SKM-1 (cell line): ENCODE measurements at regions not wholly inside any gene's neighbourhood (a gene's known extent, or its start where the extent isn't known, plus 50 kb on each side); places are given as distances from the start of the nearest gene placed in this dataset.

Experiments used
- DNase-seq: peaks from one replicate; lab custom pipeline; 2025; ENCODE audit not compliant: unreplicated experiment; lab: John Stamatoyannopoulos, UW

DNA sequence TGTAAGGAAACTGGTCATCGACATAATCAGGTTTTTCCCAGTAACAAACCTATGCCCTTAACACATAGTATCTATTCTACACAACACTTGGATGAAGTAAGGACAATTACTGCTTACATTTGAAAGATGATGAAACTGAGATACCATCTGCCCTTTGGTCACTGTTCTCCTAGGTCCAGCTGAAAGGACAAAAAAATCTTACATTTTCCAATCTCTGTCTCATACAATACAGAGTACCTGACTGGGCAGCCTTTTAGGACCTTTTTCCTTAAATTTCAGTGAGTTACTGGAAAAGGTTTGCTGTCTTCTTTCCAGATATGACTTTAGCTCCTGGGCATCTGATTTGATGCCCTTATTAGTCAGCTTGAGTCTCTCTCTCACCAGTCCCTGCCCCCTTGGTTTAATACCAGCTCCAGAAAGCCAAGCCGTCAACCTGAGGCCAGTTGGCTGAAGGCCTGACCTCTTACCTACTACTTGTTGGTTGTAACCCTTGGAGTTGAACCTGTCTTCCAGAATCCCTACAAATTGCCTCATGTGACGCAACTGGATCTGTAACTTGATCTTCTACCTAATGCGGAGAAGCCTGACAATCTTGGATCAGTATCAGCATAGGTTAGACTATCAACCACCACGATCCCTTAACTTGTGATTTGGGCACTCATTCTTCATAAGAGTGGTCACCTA lies 355.3 kb upstream of the ZNF385D start:
- no peak for DNase-seq

DNA sequence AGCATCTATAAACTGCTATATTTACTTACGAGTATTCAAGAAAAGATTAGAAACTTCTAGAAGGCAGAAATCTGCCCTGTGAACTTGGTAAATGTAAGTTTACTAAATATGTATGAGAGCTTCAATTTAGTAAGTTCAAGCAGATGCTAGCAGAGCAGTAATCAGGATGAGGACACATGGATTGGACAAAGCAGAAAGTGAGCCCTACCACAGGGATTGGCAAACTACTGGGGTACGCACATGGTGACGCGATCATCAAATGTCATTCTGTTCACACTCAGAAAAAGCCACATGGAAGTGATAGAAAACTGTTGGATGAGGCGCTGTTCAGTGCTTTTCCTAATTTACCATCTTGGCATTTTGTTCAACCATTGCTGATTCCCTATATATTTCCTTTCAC lies 360.2 kb upstream of the ZNF385D start:
- DNase-seq = no peak

DNA sequence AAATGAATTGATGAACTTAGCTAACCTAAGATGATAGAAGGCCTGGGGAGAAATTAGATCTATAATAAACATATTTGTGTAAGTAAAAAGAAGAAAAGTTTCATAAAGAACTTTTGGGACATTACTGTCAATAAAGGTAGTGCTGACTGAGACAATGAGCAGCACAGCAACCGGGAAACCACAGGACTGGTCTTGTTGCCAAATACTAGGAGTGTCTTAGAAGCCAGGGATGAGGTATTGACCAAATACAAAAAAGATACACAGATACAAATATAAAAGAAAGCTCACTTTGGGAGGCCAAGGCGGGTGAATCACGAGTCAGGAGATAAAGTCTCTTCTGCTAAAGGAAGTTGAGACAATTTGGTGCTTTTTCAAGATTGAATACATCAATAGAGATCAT lies 362.4 kb upstream of the ZNF385D start:
- DNase-seq = no peak

DNA sequence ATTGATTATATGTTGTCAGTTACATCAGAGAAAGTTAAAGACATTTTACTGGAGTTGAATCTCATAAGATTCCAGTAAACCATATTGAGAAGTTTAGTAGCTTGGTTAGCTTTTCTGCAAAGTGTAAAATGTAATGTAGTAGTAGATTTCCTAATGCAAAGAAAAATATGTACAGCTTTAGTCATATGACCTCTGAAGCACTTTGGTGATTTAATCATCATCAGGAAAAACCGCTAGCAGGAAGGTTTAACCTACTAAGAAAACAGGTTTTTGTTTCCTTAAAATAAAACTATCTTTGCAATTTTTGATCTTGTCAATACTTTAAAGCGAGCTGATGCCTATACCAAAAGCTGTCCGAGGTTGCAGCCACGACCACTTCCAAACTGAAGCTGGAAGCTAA lies 364.6 kb upstream of the ZNF385D start:
- no peak for DNase-seq

DNA sequence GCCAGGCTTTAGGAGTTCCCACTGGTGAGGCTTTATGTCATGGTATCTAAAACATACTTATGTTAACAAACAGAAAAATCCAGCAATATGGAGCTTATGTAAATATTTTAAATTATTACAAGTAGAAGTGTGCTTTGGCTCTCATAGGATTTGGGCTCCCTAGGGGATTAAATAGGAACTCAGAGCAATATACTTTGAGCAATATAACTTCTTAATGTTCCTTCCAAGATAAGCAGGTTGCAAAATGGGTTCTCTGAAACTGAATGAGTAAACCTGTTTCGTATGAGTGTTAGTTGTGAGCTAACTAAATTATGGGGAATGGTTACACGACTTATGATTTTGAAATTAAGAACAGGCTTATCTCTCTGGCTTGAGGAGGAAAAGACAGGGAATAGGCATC lies 366.1 kb upstream of the ZNF385D start:
- DNase-seq = no peak

DNA sequence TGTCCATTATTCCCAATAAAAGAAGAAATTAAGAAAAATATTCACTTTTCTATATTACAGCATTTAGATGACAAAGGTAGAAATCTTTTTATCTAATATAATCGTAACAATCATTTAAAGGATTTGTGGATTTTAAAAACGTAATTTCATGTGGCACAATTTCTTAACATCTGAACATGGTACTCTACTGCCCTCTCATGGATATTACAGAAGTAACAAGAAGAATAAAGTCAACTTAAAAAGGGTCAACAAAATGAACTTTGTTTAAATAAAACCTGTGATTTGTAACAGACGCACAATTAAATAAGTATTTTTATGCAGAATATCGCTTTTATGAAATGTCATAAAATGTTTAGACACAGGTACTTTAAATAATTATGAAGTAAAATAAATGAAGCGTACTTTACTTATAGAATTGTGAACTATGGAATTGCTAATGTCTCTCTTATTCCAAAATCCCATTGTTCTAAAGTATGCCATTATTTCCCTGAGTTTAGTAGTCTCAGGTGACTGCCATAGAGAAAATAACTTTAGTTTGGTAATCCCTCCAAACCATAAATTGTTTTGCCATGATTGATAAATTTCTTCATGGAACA lies 366.8 kb upstream of the ZNF385D start:
- DNase-seq = peak; percentile 13

DNA sequence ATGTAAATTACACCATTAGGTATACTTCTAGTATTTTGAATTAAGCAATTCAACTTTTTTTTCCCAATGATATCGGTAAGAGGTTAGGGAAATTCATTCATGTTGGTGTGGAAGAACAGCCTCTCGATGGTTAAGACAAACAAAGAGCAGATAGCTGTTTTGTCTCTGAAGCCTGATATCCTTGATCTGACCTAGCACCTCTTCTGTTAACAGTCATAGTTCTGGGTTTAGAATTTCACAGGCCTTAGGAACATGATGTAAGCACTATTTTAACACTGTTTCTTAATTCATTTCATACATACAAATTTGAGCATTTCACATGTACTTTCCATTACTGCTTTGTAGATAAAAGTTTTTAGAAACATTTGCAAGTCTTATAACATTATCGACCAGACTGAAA lies 367.5 kb upstream of the ZNF385D start:
- DNase-seq = no peak

DNA sequence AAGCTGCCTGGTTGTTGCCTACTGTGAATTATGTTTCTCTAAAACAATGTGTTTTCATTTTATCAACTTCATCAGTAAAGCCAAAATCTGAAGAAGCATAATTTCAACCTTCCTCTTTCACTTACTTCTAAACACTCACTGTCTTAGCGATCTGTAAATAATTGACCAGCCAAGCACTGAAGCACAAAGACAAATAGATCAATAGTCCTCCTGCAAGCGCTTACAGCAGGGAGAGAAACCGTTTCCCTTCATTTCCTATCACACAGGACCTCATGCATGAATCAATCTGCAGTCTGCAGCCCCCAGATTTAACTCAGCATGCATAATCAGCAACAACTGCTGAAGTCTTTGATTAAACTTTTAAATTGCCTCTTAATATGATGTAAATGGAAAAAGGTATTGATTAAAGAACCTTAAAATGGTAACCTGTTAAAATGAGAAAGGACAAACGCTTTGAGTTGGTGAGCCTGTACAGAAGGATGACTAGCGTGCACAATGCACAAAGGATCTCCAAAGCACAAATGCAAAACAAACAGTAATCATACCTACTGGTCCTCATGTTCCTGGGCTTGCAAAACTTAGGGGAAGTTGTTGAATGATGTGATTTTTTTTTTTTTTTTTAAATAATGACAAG lies 370.2 kb upstream of the ZNF385D start:
- DNase-seq = no peak

DNA sequence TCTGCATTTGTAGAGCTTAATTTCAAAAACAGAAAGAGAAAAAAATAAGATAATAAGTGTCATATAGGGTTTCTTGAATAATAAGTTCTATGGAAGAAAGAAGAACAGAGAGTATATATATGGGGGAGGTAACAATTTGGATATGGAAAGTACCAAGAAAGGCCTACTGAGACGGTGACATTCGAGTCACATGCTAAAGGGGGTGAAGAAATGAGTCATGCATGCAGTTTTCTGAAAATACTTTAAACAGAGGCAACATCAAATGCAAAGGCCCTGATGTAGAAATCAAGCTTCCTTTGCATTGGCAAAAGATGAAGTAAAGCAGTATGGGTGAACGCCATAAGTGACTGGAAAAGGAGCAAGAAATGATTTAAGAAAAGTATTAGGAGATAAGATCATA lies 371.6 kb upstream of the ZNF385D start:
- no peak for DNase-seq

DNA sequence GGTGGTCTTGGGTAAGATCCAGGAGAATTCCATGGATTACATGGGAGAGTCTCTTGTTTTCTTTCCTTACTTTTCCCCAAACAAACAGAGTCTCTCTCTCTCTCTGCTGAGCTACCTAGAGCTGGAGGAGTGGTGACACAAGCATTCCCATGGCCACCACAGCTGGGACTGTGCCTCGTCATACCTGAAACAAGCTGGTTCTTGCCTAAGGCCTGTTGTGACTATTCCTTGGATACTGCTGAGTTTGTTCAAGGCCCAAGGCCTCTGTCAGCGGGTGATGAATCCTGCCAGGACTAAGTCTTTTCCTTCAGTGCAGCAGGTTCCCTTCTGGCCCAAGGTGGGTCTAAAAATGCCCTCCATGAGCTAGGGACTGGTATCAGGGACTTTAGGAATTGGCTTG lies 378.1 kb upstream of the ZNF385D start:
- no peak for DNase-seq

DNA sequence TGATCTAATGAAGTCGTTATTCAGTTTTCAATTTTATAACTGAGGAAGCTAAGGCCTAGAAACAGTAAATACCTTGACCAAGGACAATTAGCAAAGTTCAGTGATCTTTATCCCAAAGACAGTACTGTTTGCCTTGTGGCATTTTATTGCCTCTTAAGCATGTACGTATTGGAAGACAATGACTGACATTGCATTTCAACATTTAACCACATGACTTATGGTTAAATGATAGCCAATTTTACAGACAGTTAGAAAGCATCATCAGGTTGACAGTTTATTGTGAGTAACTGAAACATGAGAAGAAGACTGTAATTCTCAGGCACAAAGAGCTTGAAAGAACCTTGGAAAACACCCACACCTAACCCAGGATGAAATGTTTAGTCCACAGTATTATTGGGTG lies 390.8 kb upstream of the ZNF385D start:
- no peak for DNase-seq

DNA sequence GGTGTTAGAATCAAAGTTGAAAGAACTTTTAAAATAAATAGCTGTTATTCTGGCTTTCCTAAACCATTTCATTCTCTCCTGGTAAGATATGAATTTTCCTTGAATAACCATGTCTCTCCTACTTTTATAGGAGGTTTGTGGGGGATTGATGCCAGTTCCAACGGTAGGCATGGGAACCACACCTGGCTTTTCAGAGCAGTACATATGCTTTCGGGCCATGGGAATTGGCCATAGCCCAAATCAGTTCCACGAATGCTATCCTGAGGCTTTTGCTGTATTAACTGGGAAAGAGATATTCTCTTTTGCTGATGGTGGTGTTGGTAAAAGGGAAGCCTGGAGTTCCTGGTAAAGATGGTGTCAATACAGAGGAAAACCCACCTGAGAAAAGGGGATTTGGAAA lies 396.2 kb upstream of the ZNF385D start:
- DNase-seq = no peak

DNA sequence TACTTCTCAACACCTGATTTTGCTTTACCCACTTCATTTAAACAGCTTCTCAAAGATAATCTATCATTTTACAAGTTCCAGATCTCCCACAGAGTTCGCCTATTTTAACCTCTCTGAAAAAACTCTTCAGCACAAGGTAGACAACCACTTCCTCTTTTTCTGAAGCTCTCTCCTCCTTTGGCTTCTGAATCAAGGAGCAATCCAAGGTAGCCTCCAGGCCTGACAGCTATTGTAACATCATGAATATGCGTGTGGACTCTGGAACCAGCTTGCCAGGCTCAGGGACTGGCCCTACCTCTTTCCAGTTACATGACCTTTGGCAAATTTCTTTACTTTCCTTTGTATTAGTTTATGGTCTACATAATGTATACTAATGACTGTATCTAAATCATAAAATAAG lies 405.9 kb upstream of the ZNF385D start:
- DNase-seq = peak; percentile 28

DNA sequence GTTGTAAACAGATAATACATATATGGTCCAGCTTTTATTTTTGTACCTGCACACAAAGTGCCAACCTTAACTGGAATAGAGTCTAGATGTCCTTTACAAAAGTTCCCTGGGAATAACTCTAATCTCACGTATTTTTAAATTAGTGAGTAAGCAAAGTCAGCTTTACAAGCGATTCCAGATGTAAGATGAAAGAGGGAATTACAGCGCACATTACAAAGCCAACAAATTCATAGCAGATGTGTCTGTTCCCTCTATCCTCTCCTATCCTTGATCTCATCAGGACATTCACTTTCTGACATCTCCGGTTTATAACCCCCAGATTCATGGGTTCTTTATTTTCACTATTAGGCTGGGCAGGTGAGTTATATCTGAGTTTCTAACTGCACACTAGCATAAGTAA lies 406.8 kb upstream of the ZNF385D start:
- no peak for DNase-seq

DNA sequence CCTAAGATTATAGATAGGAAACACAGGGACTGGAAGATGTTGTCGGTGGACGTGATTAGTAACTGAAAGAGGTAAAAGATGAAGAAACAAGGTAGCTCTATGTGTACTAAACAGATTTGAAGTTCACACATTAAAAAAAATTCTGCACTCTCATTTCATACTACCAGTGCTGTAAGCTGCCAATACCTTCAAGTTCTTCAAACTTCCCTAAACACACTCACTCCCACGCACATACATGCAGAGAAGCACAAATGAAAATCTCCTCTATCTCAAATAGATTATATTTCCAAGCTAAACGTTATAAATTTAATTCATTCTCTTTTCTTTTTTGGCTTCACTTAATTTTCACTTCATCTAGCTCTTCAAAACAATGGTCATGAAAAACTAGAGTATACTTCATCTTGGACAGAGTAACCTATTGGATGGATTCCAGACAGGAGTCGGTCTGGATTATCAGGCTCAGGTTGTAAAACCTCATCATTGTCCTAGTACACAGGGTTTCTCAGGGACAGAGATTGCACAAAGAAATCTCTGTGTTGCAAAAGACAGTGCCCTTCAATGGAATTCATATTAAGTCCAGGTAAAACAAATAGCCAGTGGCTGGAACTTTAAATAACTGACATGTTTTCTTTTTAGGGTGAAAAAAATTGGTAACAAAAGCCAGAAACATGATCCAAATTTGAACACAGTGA lies 408.1 kb upstream of the ZNF385D start:
- DNase-seq = no peak

DNA sequence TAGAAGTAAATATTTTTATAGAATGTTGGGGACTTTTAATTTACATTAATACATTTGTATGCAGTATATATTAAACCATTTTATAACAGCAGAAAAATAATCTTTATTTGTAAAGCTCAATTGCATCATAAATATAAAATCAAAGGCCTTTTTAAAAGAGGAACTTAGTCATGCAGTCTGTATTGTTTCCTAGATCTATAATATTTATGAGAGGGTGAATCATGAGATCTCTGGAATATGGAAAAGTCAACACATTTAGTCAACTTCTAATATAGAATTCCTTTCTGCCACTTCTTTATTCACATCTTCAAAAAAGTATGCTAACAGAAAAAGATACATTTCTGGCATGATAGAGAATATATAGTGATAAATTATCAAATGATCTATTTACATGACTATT lies 410.3 kb upstream of the ZNF385D start:
- no peak for DNase-seq

DNA sequence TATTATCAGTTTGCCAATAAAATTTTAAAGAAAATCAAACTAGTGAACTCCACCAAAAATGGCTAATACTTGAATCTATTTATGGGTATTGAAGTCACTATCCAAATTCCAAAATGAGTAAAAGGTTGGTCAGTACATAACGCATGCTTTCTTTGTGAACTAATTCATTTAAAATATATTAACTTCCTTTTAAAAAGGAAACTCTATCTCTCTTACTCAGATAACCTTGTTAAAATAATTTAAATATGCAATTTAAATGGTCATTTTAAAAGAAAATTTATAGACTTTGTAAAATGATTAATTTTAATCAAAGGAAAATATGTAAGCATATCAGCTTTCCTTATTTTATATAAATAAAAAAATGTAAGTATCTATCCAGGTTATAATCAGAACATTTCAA lies 419.4 kb upstream of the ZNF385D start:
- DNase-seq = no peak

DNA sequence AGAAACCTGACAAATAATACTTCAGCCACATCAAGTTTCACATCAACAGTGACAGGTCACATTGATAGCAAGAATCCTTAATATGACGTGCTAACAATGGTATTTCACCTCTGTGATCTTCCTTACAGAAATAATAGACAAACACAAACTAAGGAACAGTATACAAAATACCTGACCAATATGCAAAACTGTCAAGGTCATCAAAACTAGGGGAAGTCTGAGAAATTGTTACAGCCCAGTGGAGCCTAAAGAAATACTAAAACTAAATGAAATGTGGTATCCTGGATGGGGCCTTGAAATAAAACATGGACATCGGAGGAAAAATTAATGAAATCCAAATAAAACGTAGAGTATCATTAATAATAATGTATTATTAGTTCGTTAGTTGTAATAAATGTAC lies 422.0 kb upstream of the ZNF385D start:
- no peak for DNase-seq

DNA sequence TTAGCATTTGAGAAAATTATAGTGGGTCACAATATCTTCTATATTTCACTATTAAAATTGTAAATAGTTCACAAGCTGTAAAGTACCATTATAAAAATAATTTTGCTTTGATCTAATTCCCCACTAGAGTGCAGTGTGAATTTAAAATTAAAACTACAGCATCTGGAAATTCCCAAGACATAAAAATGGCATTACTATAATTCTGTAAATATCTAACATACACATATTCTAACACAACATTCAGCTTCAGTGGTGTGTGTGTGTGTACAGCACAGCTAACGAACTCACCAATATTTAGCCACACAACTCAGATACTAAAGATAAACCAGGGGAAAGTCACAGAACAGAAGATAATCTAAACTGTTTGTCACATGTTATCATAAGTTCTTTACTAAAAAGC lies 424.9 kb upstream of the ZNF385D start:
- no peak for DNase-seq

DNA sequence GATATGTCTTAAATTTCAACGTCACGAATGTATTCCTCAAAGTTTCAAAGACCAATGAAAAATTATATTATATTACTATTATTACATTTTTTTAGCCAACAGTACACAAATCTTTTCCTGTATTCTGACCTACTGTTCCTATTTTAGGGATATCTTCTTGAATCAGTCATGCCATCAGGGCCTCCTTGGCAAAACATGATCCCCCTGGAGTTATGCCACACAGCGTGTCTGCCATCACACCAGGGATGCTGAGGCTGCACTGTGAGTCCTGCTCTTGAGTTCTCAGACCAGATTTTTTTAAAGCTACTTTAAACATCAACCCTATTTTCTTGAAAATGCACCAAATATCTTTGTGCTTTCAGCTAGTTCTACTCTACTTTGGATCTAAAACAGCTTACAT lies 425.9 kb upstream of the ZNF385D start:
- DNase-seq = no peak

DNA sequence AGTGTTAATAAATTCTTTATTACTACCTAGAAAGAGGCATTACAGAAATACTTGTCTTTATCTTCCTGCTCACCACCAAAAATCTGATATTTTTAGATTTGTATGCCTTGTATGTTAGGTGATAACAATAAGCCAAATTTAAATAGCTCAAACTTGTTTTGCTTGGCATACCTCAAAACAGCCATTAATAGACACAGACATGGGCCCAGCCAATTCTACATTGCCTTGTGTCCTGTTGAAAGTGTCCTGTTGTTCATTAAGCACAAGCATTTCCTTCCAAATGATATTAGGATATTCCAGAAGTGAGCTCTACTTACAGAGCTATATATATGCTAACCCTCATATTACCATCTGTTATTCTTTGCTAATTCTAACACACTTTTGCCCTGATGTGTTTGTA lies 438.6 kb upstream of the ZNF385D start:
- no peak for DNase-seq

DNA sequence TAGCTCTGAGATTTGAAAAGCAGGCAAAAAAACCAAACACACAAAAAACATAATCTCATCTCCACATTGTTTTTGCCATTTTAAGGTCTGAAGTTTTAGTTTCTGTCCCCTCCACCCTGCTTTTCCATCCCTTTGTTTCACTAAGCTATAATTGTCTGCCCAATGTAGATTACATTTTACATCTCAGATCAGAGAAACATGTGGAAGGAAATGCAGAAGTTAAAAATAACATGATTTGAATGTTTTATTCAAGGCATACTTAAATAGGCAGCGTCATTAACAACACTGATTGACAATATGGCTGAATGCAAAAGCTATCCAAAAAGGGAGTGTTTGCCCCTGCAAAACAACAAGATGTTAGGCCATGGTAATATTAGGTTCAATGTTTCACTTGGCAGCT lies 448.1 kb upstream of the ZNF385D start:
- no peak for DNase-seq
